H9 (cell line): ENCODE measurements at regions not wholly inside any gene's neighbourhood (a gene's known extent, or its start where the extent isn't known, plus 50 kb on each side); places are given as distances from the start of the nearest gene placed in this dataset.

Experiments
- DNase-seq: peaks from one replicate; pipeline ENCODE4 v3.0.0-alpha.2; 2017
- H2AFZ ChIP-seq: one replicate; pipeline ENCODE4 v1.6.1; 2013; ENCODE audit warnings: mild to moderate bottlenecking, low read length, control low read depth, moderate library complexity
- H2AK5ac ChIP-seq: 2 replicates; pipeline ENCODE4 v1.6.1; 2013; ENCODE audit warnings: low read length, control low read depth, mixed read lengths; ENCODE audit not compliant: insufficient read length
- H2BK120ac ChIP-seq: one replicate; pipeline ENCODE4 v1.6.1; 2013; ENCODE audit warnings: low read depth, mild to moderate bottlenecking, low read length, control low read depth, inconsistent platforms; ENCODE audit not compliant: poor library complexity, severe bottlenecking
- H2BK12ac ChIP-seq: 2 replicates; pipeline ENCODE4 v1.6.1; 2013; ENCODE audit warnings: low read length, control low read depth, mixed read lengths, low read depth; ENCODE audit not compliant: insufficient read length
- H2BK15ac ChIP-seq: 2 replicates; pipeline ENCODE4 v1.6.1; 2013; ENCODE audit warnings: low read depth, low read length, control low read depth
- H2BK20ac ChIP-seq: one replicate; pipeline ENCODE4 v1.6.1; 2013; ENCODE audit warnings: low read depth, mild to moderate bottlenecking, low read length, control low read depth, inconsistent platforms; ENCODE audit not compliant: poor library complexity, severe bottlenecking
- H2BK5ac ChIP-seq: 2 replicates; pipeline ENCODE4 v1.6.1; 2013; ENCODE audit warnings: low read length, control low read depth, mixed read lengths; ENCODE audit not compliant: insufficient read length
- H3K14ac ChIP-seq: 2 replicates; pipeline ENCODE4 v1.6.1; 2013; ENCODE audit warnings: low read length, control low read depth; ENCODE audit not compliant: insufficient read depth
- H3K18ac ChIP-seq: 2 replicates; pipeline ENCODE4 v1.6.1; 2013; ENCODE audit warnings: low read depth, mild to moderate bottlenecking, mixed read lengths, low read length, control low read depth; ENCODE audit not compliant: insufficient read length
- H3K23ac ChIP-seq: 2 replicates; pipeline ENCODE4 v1.6.1; 2013; ENCODE audit warnings: low read length, control low read depth, mixed read lengths, low read depth; ENCODE audit not compliant: insufficient read length
- H3K23me2 ChIP-seq: 2 replicates; pipeline ENCODE4 v1.6.1; 2013; ENCODE audit warnings: low read depth, mild to moderate bottlenecking, mixed read lengths, low read length, control low read depth; ENCODE audit not compliant: insufficient read length, poor library complexity, severe bottlenecking
- H3K27ac ChIP-seq: 2 replicates; pipeline ENCODE4 v1.5.1; 2013; ENCODE audit warnings: low read length, control low read depth, mixed read lengths, low read depth; ENCODE audit not compliant: insufficient read length
- H3K27me3 ChIP-seq: 2 replicates; pipeline ENCODE4 v1.6.1; 2013; ENCODE audit warnings: low read length, control low read depth, inconsistent platforms; ENCODE audit not compliant: insufficient read depth
- H3K4ac ChIP-seq: 2 replicates; pipeline ENCODE4 v1.6.1; 2013; ENCODE audit warnings: low read depth, mild to moderate bottlenecking, control low read depth, inconsistent platforms, low read length, moderate library complexity
- H3K4me1 ChIP-seq: 2 replicates; pipeline ENCODE4 v1.6.1; 2013; ENCODE audit warnings: low read length, control low read depth, inconsistent platforms; ENCODE audit not compliant: insufficient read depth
- H3K4me2 ChIP-seq: 2 replicates; pipeline ENCODE4 v1.6.1; 2013; ENCODE audit warnings: low read length, control low read depth, mixed read lengths; ENCODE audit not compliant: insufficient read length, insufficient read depth
- H3K56ac ChIP-seq: 2 replicates; pipeline ENCODE4 v1.6.1; 2013; ENCODE audit warnings: low read depth, mild to moderate bottlenecking, mixed read lengths, low read length, control low read depth; ENCODE audit not compliant: insufficient read length
- H3K79me1 ChIP-seq: 2 replicates; pipeline ENCODE4 v1.6.1; 2013; ENCODE audit warnings: low read depth, mild to moderate bottlenecking, moderate library complexity, low read length, control low read depth, inconsistent platforms; ENCODE audit not compliant: insufficient read depth, poor library complexity, severe bottlenecking
- H3K79me2 ChIP-seq: 2 replicates; pipeline ENCODE4 v1.6.1; 2013; ENCODE audit warnings: low read length, control low read depth, inconsistent platforms; ENCODE audit not compliant: insufficient read depth
- H3K9ac ChIP-seq: 2 replicates; pipeline ENCODE4 v1.6.1; 2013; ENCODE audit warnings: low read length, control low read depth, mixed read lengths; ENCODE audit not compliant: insufficient read length; ENCODE audit errors: extremely low read depth
- H3K9me3 ChIP-seq: one replicate; pipeline ENCODE4 v1.6.1; 2013; ENCODE audit warnings: low read depth, low read length, inconsistent platforms; ENCODE audit not compliant: control insufficient read depth
- H3T11ph ChIP-seq: one replicate; pipeline ENCODE4 v1.6.1; 2013; ENCODE audit warnings: mild to moderate bottlenecking, low read length, control low read depth, inconsistent platforms
- H4K20me1 ChIP-seq: one replicate; pipeline ENCODE4 v1.6.1; 2013; ENCODE audit not compliant: control insufficient read depth, insufficient read length, insufficient read depth
- H4K5ac ChIP-seq: 2 replicates; pipeline ENCODE4 v1.6.1; 2013; ENCODE audit warnings: low read depth, mild to moderate bottlenecking, mixed read lengths, low read length, control low read depth; ENCODE audit not compliant: insufficient read length
- H4K8ac ChIP-seq: replicated peaks from 2 replicates; pipeline ENCODE4 v1.6.1; 2013; ENCODE audit warnings: low read length, control low read depth, mixed read lengths, low read depth; ENCODE audit not compliant: insufficient read length
- H4K91ac ChIP-seq: 2 replicates; pipeline ENCODE4 v1.6.1; 2013; ENCODE audit warnings: low read depth, mild to moderate bottlenecking, moderate library complexity, mixed read lengths, low read length, control low read depth; ENCODE audit not compliant: insufficient read length
- H3K27ac Mint-ChIP-seq, 3 experiments: 2 replicates in 2 of 3; 3 replicates in 1 of 3; pipeline ENCODE4 v1.8.0; 2020 to 2021; ENCODE audit warnings: mixed read lengths in 3 of 3, mild to moderate bottlenecking in 1 of 3, moderate library complexity in 1 of 3
- H3K27me3 Mint-ChIP-seq: 2 replicates; pipeline ENCODE4 v1.8.0; 2021; ENCODE audit warnings: low read depth, mild to moderate bottlenecking, moderate library complexity, mixed read lengths
- H3K36me3 Mint-ChIP-seq, 3 experiments: 2 replicates in 2 of 3; 3 replicates in 1 of 3; pipeline ENCODE4 v1.8.0; 2020 to 2021; ENCODE audit warnings: low read depth in 3 of 3, mixed read lengths in 3 of 3; ENCODE audit not compliant: insufficient read depth in 1 of 3
- H3K4me1 Mint-ChIP-seq, 2 experiments: 2 replicates each; pipeline ENCODE4 v1.8.0; 2020; ENCODE audit warnings: mixed read lengths in 2 of 2
- H3K4me3 Mint-ChIP-seq, 2 experiments: 2 replicates in 1 of 2; 3 replicates in 1 of 2; pipeline ENCODE4 v1.8.0; 2020 to 2021; ENCODE audit warnings: mild to moderate bottlenecking in 2 of 2, mixed read lengths in 2 of 2, moderate library complexity in 1 of 2
- H3K9me3 Mint-ChIP-seq, 2 experiments: 2 replicates in 1 of 2; 3 replicates in 1 of 2; pipeline ENCODE4 v1.8.0; 2020; ENCODE audit warnings: mild to moderate bottlenecking in 2 of 2, mixed read lengths in 2 of 2, moderate library complexity in 1 of 2
- CTCF ChIP-seq: fragments of 200-600 bp; sonication (generic); conservative IDR thresholded peaks from 3 replicates; pipeline ENCODE4 v1.8.0; 2021; ENCODE audit warnings: antibody characterized with exemption, mild to moderate bottlenecking
- WGBS: extraction: QIAGEN DNeasy Blood & Tissue Kit; methylation state at CpG from one replicate; pipeline ENCODE4 v1.1.7; 2013; ENCODE audit warnings: missing lambda C conversion rate, low lambda C conversion rate, mixed read lengths; ENCODE audit not compliant: insufficient read length; ENCODE audit errors: extremely low coverage; 5-methylcytosine and 5-hydroxymethylcytosine counted together

GRCh38 chr14:34046799-34047520 is 96.1 kb upstream of the EGLN3 start:
- DNase-seq: no peak
- H2BK120ac ChIP-seq: no peak overlapping the region
- H3K27ac ChIP-seq: no peak overlapping the region
- no peak overlapping the region for H4K5ac ChIP-seq
- H2BK20ac ChIP-seq: no peak overlapping the region
- Mint-ChIP-seq H3K27ac (no peak overlapping the region), H3K9me3 (no peaks in the 10 kb centered on the region), H3K4me1 (peaks cover 5 to 8% of the 10 kb centered on the region in 2 experiments), H3K27me3 (0 out of 2 replicates have a peak, but pooled peaks cover 1% of the 10 kb centered on the region), H3K4me3 (no peak overlapping the region), H3K36me3 (no peaks in the 10 kb centered on the region; a peak in 1 of 7 replicates)
- no peak overlapping the region for H3K23ac ChIP-seq
- no peak overlapping the region for H3K18ac ChIP-seq
- no peak overlapping the region for H3K4me2 ChIP-seq
- H3K4me1 ChIP-seq: peaks cover 5% of the 10 kb centered on the region
- no CpG with 5 or more reads among the region's 3 CpGs for WGBS
- H3K56ac ChIP-seq: no peak overlapping the region
- no peak overlapping the region for H2BK5ac ChIP-seq
- no peak overlapping the region for H3K14ac ChIP-seq
- H3K9me3 ChIP-seq: no peaks in the 10 kb centered on the region
- H3K79me2 ChIP-seq: no peaks in the 10 kb centered on the region
- H4K20me1 ChIP-seq: no peaks in the 10 kb centered on the region
- no peak overlapping the region for H4K91ac ChIP-seq
- no peaks in the 10 kb centered on the region for H3K79me1 ChIP-seq
- no peak overlapping the region for H4K8ac ChIP-seq
- no peaks in the 10 kb centered on the region for H3K27me3 ChIP-seq
- H3T11ph ChIP-seq: no peak overlapping the region
- no peak overlapping the region for H2BK12ac ChIP-seq
- no peaks in the 10 kb centered on the region for H3K23me2 ChIP-seq
- H2AFZ ChIP-seq: no peak overlapping the region
- no peak overlapping the region for H3K4ac ChIP-seq
- H3K9ac ChIP-seq: no peak overlapping the region
- TF ChIP-seq CTCF: no peak
- no peak overlapping the region for H2BK15ac ChIP-seq
- H2AK5ac ChIP-seq: no peak overlapping the region
